SK-N-DZ (cell line): ENCODE measurements at regions not wholly inside any gene's neighbourhood (a gene's known extent, or its start where the extent isn't known, plus 50 kb on each side); places are given as distances from the start of the nearest gene placed in this dataset.
"Not testable (repeated sequence)": the region's sequence is repeated elsewhere in the genome, so short reads cannot be mapped to it uniquely, and the experiment has no call there.

Experiments
- DNase-seq: peaks from one replicate; pipeline ENCODE4 v3.0.0-alpha.2; 2015; ENCODE audit warnings: low spot score
- small RNA-seq, 2 experiments: library from RNA; depleted of rRNA; stranded (forward); fragments of <200 nt; gene quantifications; one replicate each; pipeline ENCODE3, GENCODE V24; 2014

DNA sequence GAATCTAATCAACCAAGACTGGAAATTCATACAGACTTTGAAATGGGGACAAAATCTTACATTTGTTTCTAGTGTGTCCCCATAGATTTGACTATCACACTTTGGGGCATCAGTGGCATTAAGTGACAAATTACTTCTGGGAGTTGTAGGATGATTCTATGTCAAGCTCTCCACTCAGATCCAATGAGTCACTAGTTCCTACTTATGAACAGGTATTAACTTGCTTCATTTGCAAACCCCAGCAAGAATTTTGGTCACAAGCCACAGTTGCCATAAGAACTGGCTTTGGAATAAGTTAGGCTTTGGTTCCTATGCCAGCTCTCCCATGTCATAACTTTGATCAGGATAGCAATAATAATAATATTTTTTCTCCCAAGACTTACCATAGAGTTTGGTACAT, 77.6 kb upstream of the PTPRK start:
- DNase-seq = no peak

DNA sequence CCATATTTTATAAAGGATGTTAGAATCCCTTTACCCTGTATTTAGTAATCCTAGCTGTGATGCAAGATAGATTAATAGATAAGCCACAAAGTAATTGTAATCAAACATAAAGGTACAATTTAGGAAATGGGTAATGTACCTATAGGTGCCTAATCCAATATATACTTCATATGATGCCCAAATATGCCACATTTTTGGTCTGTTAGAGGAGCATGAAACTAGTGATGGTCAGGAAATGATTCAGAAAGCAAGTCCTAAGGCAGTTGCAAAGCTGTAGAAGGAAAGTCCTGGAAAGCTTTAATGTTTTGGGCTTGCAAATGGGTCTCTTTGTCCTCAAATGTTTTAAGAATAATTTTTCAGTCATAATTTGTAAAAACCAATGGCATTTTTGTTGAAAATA, 76.6 kb upstream of the PTPRK start:
- DNase-seq = no peak

DNA sequence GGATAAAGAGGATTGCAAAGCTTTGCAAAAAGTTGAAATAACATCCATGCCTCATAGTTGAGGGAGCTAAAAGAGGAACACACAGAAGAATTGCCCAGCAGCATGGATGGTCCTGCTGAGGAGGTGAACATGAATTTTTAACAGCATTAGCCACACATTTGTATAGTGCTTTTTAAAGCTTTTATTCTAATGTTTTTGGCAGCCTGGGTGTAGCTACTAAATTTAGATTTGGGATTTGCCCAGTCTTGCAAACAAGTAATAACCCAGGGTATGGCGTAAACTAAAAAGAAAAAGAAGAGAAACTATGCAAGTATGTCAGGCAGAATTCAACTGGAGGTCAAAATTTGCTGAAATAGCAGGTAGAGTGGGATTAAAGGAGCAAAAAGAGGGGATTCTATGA, 75.1 kb upstream of the PTPRK start:
- DNase-seq = no peak

DNA sequence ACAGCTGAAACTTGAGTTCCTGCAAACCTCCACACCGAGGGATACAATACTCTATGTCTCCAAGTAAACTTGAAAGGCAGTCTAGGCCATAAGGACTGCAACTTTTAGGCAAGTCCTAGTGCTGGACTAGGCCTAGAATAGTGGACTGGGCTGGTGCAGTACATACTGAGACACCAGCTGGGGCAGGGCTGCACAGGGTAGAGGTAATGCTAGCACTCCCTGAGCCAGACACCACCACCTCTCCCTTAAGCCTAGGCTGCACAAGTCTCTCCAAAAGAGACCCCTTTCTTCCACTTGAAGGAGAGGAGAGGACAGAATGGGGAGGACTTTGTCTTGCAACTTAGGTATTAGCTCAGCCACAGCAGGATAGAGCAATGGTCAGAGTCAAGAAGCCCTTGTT, 65.7 kb upstream of the PTPRK start:
- no peak for DNase-seq

DNA sequence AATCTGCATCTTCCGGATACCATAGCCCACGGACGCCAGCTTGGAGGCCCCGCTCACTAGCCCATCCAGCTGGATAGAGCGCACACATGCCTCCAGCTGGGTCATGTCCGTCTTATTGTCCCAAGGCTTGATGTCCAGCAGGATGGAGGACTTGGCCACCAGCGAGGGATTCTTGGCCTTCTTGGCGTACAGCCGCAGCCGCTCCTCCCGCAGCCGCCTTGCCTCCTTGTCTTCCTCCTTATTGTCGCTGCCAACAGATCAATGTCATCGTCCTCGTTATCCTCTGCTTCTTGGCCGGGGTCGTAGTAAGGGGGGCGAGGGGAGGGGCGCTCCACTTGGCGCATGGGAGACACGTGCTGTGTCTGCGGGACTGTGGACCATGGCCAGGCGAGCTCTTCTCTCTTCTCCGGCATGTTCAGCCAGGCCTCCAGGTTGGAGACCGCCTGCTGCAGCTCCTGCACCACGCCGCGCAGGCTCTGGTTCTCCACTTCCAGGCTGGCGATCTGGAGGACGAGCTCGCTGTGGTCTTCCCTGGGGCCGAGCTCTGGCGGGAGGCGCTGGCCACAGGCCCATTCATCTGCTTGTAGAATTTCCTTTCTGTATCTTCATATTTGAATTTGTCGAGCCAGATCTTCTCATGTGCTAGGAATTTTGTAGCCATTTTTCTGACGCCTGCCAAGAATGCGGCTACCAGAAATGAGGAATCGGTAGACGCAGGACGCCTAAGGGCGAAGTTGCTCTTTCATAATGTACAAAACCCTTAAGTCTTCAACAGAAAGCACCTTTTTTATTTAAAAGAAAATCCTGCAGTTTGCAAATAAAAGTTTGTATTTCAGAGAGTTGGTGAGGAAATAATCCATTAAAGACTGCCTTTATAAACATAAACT, 60.1 kb upstream of the PTPRK start:
- DNase-seq = no peak

DNA sequence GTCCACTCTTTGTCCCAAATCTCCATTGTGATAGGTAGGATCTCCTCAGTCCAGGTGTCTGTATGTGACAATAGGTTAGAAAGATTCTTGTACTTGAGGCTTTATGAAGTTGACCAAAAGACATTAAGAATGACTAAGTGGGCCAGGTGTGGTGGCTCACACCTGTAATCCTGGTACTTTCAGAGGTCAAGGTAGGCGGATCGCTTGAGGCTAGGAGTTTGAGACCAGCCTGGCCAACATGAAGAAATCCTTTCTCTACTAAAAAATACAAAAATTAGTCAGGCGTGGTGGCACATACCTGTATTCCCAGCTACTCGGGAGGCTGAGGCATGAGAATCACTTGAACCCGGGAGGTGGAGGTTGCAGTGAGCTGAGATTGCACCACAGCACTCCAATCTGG, 54.9 kb upstream of the PTPRK start:
- not testable (repeated sequence) for DNase-seq

DNA sequence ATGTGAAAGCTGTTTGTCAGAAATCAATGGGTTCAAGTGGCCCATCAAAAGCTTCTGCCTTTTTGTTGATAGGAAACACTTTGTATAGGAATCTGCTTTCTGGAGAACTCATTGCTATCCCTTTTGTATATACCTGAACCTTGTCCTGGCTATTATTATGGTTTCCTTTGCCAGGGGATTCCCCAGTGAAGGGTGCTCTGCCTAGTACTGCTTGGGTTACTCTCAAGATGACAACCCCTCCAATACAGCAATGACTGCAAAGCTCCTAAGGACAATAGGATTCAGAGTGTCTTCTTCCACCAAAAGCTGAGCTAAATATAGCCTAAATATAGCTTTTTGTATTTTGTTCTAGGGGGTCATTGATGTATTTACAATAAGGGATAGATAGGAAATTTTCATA, 54.0 kb upstream of the PTPRK start:
- no peak for DNase-seq

DNA sequence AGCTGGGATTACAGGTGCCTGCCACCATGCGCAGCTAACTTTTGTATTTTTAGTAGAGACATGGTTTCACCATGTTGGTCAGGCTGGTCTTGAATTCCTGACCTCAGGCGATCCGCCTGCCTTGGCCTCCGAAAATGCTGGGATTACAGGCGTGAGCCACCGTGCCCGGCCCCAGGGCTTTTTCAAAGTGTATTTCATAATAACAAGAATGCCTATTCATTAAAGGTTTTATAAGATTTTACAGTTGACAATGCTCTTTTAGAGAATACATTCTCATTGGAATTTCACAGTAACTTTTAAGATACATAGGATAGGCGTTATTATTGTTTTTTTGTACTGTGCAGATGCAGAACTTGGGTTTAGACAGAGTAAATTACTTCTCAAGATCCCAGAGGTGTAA, 52.6 kb upstream of the PTPRK start:
- no peak for DNase-seq

DNA sequence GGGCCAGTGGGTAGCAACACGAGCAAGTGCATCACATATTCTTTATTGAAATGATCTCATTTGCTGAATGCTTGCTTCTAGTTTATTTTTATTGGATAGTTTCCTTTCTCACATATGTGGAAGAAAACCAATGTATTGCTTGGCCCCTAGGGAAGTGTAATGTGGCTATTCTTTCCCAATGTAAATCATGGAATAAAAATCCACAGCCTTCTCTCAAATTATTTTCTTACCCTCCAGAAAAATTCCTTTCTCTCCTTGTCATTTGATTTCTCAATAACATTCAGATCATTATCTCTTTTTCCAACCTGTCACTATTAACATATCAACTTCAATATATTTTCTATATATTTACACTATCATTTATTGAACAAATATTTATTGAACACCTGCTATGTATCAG, 51.9 kb upstream of the PTPRK start:
- no peak for DNase-seq

DNA sequence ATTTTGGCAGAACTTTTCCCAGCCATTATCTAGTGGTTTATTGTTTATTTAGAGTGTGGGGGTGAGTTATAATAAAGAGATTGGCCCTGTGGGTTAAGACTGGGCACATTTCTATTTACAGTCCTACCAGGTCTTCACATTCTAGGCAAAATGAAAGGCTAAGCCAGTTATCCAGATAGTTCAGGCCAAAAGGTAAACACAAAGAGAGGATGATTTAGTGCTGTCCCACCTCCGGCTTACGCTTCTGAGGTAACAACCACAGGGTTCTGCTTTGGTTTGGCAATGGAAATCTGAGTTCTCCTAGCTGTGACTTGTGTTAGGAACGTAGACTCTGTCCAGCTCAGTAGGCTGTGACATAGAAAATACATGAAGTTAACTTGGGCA, 50.3 kb upstream of the PTPRK start:
- DNase-seq = no peak

DNA sequence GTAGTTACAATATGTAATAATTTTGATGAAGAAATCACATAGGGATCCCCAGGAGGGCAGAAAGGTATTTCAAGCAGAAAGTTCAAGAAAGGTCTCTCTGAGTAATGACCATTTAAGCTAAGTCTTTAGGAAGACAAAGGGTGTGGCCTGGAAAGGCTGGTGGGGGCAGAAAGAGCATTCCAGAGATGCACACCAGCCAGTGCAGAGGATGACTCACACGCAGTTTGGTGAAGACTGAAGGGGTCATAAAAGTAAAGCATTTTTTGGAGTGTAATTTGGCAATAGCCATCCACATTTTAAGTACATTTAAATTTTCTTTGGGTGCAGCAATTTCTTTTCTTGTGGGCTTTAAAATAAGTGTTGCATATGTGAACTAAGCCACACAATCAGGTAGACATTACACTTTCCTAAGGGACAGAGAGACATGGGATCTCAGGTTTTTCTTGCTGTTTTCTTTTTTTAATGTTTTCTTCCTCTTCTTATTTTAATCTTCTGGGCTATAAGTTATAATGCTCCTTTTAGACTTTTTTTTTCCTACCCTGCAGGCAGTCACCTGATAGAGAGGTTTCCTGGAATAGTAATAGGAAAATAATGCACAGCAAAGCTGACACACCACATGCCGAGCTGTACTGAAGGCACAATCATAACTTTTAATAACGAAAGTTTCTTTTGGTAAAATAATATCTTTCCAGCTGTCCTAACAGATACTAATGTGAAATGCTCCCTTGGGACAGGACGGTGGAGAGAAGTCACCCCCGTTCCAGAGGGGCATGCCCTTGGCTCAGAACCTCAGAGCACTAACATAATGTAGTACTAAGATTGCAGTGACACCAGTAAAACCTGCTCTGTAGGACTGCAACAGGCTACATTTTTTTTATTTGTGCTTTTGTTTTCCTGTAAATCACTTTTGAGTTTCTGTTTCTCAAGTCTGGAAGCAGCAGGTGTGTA, 49.6 kb upstream of the PTPRK start:
- DNase-seq = no peak

Small RNA genes lying in the stretch of these regions (small RNA-seq; reads per million reads assigned to genes)
- gene RF00019 = 0 reads per million in 2 experiments
